K562 (cell line): ENCODE measurements at regions not wholly inside any gene's neighbourhood (a gene's known extent, or its start where the extent isn't known, plus 50 kb on each side); places are given as distances from the start of the nearest gene placed in this dataset.

Source experiments
- ATAC-seq: fragments of 200-7000 bp; cut with Tn5 transposase; 3 replicates; pipeline ENCODE4 v1.9.1; 2020; ENCODE audit warnings: moderate library complexity
- BruUV-seq: library from RNA; stranded (reverse); fragments of 400-500 nt; replicated peaks from 2 replicates; lab custom pipeline; 2021; lab: Mats Ljungman, UMichigan
- CTCF ChIA-PET: fragments of 300-600 bp; formaldehyde crosslinking; extraction: SDS; loops from one replicate; lab custom pipeline; 2021; ENCODE audit warnings: low intra/inter-chr PET ratio; lab: Yijun Ruan, JAX
- POLR2A ChIA-PET: fragments of 300-600, 350-650 bp; sonication (Branson Sonifier 250); formaldehyde crosslinking; extraction: SDS; loops from one replicate; lab custom pipeline; 2021; ENCODE audit warnings: antibody characterized with exemption, inconsistent platforms; lab: Yijun Ruan, JAX
- DNase-seq, 4 experiments: peaks; one replicate each; pipeline versions ENCODE4 v3.0.0 to v3.0.0-alpha.2; 2011 to 2018; ENCODE audit warnings: low spot score in 3 of 4, mixed read lengths in 3 of 4; ENCODE audit errors: extremely low read depth in 1 of 4
- FAIRE-seq: peaks from 2 replicates; lab custom pipeline; 2011; peaks lifted over from hg19 to GRCh38; lab: Jason Lieb, UNC
- H2AFZ ChIP-seq: 2 replicates; pipeline ENCODE4 v1.6.0; 2011; ENCODE audit warnings: low read depth, low read length, control low read depth, inconsistent platforms
- H3K27ac ChIP-seq: fragments of 200-600 bp; 3 replicates; pipeline ENCODE4 v1.8.0; 2011; ENCODE audit warnings: low read depth, mild to moderate bottlenecking, control low read depth, inconsistent platforms, low read length, moderate library complexity, mixed read lengths; ENCODE audit errors: extremely low read depth
- H3K27me3 ChIP-seq, 2 experiments: fragments of 300-600 bp in 1 of 2; 2 replicates in 1 of 2; 3 replicates in 1 of 2; pipeline versions ENCODE4 v1.6.0 to v1.8.0; 2011; ENCODE audit warnings: inconsistent platforms in 2 of 2, low read length in 2 of 2, mild to moderate bottlenecking in 1 of 2, mixed read lengths in 1 of 2, moderate library complexity in 1 of 2; ENCODE audit not compliant: control insufficient read depth in 2 of 2, insufficient read depth in 2 of 2
- H3K36me3 ChIP-seq: fragments of 300-600 bp; 3 replicates; pipeline ENCODE4 v1.8.0; 2011; ENCODE audit warnings: mild to moderate bottlenecking, low read length, inconsistent platforms; ENCODE audit not compliant: control insufficient read depth, insufficient read depth
- H3K4me1 ChIP-seq, 2 experiments: fragments of 200-600 bp in 1 of 2; replicated peaks in 1 of 2; 2 replicates in 1 of 2; 3 replicates in 1 of 2; pipeline versions ENCODE4 v1.5.1 to v1.8.0; 2011; ENCODE audit warnings: inconsistent platforms in 2 of 2, low read length in 2 of 2, mild to moderate bottlenecking in 1 of 2, mixed read lengths in 1 of 2, moderate library complexity in 1 of 2; ENCODE audit not compliant: control insufficient read depth in 2 of 2, insufficient read depth in 2 of 2
- H3K4me2 ChIP-seq: 2 replicates; pipeline ENCODE4 v1.6.1; 2011; ENCODE audit warnings: low read length, control low read depth, inconsistent platforms, mixed read lengths; ENCODE audit not compliant: insufficient read depth
- H3K4me3 ChIP-seq: fragments of 200-600 bp; sonication (generic), shearing (Covaris generic); 2 replicates; pipeline ENCODE4 v1.5.1; 2016; ENCODE audit warnings: control low read depth, inconsistent platforms
- H3K79me2 ChIP-seq: fragments of 200-600 bp; 3 replicates; pipeline ENCODE4 v1.8.0; 2011; ENCODE audit warnings: low read length, inconsistent platforms; ENCODE audit not compliant: control insufficient read depth, insufficient read depth
- H3K9ac ChIP-seq, 2 experiments: 2 replicates each; pipeline versions ENCODE4 v1.6.0 to v1.6.1; 2011; ENCODE audit warnings: low read depth in 2 of 2, low read length in 2 of 2, control low read depth in 1 of 2, inconsistent platforms in 1 of 2, mild to moderate bottlenecking in 1 of 2, mixed read lengths in 1 of 2; ENCODE audit not compliant: insufficient read depth in 1 of 2
- H3K9me1 ChIP-seq: one replicate; pipeline ENCODE4 v1.6.0; 2011; ENCODE audit warnings: inconsistent platforms, mild to moderate bottlenecking, low read length, moderate library complexity; ENCODE audit not compliant: control insufficient read depth, insufficient read depth
- H3K9me3 ChIP-seq: replicated peaks from 2 replicates; pipeline ENCODE4 v1.5.1; 2011; ENCODE audit warnings: low read depth, low read length, inconsistent platforms; ENCODE audit not compliant: control insufficient read depth, insufficient read depth
- H4K20me1 ChIP-seq: replicated peaks from 2 replicates; pipeline ENCODE4 v1.6.1; 2011; ENCODE audit warnings: low read length, inconsistent platforms, mixed read lengths; ENCODE audit not compliant: control insufficient read depth, insufficient read depth
- BCLAF1 ChIP-seq, 2 experiments: fragments of 450-650 bp in 1 of 2; IDR thresholded peaks; 2 replicates each; pipeline ENCODE4 v1.6.1; 2011 to 2017; ENCODE audit warnings: low read depth in 2 of 2, antibody characterized with exemption in 1 of 2, borderline replicate concordance in 1 of 2, low read length in 1 of 2, mild to moderate bottlenecking in 1 of 2, mixed read lengths in 1 of 2; ENCODE audit not compliant: control insufficient read depth in 1 of 2
- CBFA2T2 ChIP-seq: fragments of 450-650 bp; conservative IDR thresholded peaks from 2 replicates; pipeline ENCODE4 v1.6.1; 2017; ENCODE audit warnings: mild to moderate bottlenecking
- CREM ChIP-seq: IDR thresholded peaks from 2 replicates; pipeline ENCODE4 v1.6.1; 2014; ENCODE audit warnings: antibody characterized with exemption, low read depth
- ETV1 ChIP-seq: fragments of 450-650 bp; conservative IDR thresholded peaks from 2 replicates; pipeline ENCODE4 v1.6.1; 2016; ENCODE audit warnings: missing genetic modification characterization, control low read depth, low read depth, missing compliant biosample characterization
- PBX2 ChIP-seq, 2 experiments: IDR thresholded peaks in 1 of 2; conservative IDR thresholded peaks in 1 of 2; 2 replicates each; pipeline ENCODE4 v1.6.1; 2016; ENCODE audit warnings: low read depth in 2 of 2, mild to moderate bottlenecking in 1 of 2, missing compliant biosample characterization in 1 of 2, missing genetic modification characterization in 1 of 2, moderate library complexity in 1 of 2
- SMAD1 ChIP-seq: fragments of 150-350 bp; IDR thresholded peaks from 2 replicates; pipeline ENCODE4 v1.6.1; 2014; ENCODE audit warnings: low read length, low read depth; ENCODE audit not compliant: partially characterized antibody
- SMC3 ChIP-seq: conservative IDR thresholded peaks from 2 replicates; pipeline ENCODE4 v1.6.1; 2011; ENCODE audit warnings: low read depth, low read length, improper control_type of control experiment; ENCODE audit not compliant: insufficient read depth
- TAF7 ChIP-seq: fragments of 450-650 bp; IDR thresholded peaks from 2 replicates; pipeline ENCODE4 v1.6.1; 2016; ENCODE audit warnings: missing genetic modification characterization, missing compliant biosample characterization
- ZKSCAN3 ChIP-seq: fragments of 250-450 bp; sonication (Bioruptor Pico); IDR thresholded peaks from 2 replicates; pipeline ENCODE4 v1.4.0; 2020
- ZNF23 ChIP-seq: fragments of 250-450 bp; sonication (Bioruptor Pico); IDR thresholded peaks from 2 replicates; pipeline ENCODE4 v1.4.0; 2020; ENCODE audit warnings: mild to moderate bottlenecking
- ZNF274 ChIP-seq: IDR thresholded peaks from 2 replicates; pipeline ENCODE4 v1.6.1; 2011; ENCODE audit warnings: low read depth, mild to moderate bottlenecking, low read length, moderate library complexity, borderline replicate concordance
- ZNF398 ChIP-seq: fragments of 250-450 bp; sonication (Bioruptor Pico); IDR thresholded peaks from 2 replicates; pipeline ENCODE4 v1.8.0; 2021; ENCODE audit warnings: moderate library complexity, mild to moderate bottlenecking, inconsistent platforms
- WGBS: fragments of 100-300 bp; shearing (Covaris generic); methylation state at CpG from one replicate; pipeline ENCODE4 v1.1.6; 2016; ENCODE audit warnings: low coverage, mixed read lengths; ENCODE audit not compliant: insufficient coverage; ENCODE audit errors: missing lambda C conversion rate; 5-methylcytosine and 5-hydroxymethylcytosine counted together
- in situ Hi-C: fragments of 300-500 bp; cut with MboI; formaldehyde crosslinking; loops from 4 replicates; pipeline ENCODE4 v1.15.0; 2018; ENCODE audit warnings: inconsistent platforms, mixed read lengths
- intact Hi-C: fragments of 100-400 bp; cut with micrococcal nuclease; formaldehyde crosslinking; loops from 2 replicates; pipeline ENCODE4 v1.14.2; 2022

GRCh38 chr13:73173279-73173811 lies 114.5 kb downstream of the KLF5 start (continued):
- TF ChIP-seq ZNF398 (CRISPR knock-in tag) = no peak
- no peak for TF ChIP-seq ZNF23
- no peak for TF ChIP-seq ZNF274
- no peak for TF ChIP-seq TAF7
- no peak for TF ChIP-seq CBFA2T2
- no peak for TF ChIP-seq BCLAF1 (IDR thresholded peaks at IDR 0.05; ENCODE audit: borderline replicate concordance in 1 of 2, control insufficient read depth in 1 of 2, low read depth in 2 of 2, low read length in 1 of 2)

- no peak overlapping the region for H2AFZ ChIP-seq
- no peak overlapping the region for H3K4me3 ChIP-seq
- H3K9ac ChIP-seq = no peak overlapping the region
- FAIRE-seq (no peak), ATAC-seq (no peak), DNase-seq (no peak)
- no peaks in the 10 kb centered on the region for H3K36me3 ChIP-seq
- H3K4me2 ChIP-seq = no peak overlapping the region
- in situ Hi-C loops (no loop called here), intact Hi-C loops (no loop called here)
- 0% methylated on average over 5 of the region's 5 CpGs for WGBS
- no peaks in the 10 kb centered on the region for H4K20me1 ChIP-seq
- ChIA-PET CTCF (no interaction called here), POLR2A (no interaction called here)
- H3K79me2 ChIP-seq = no peaks in the 10 kb centered on the region
- no peaks in the 10 kb centered on the region for H3K4me1 ChIP-seq
- H3K9me3 ChIP-seq = no peaks in the 10 kb centered on the region
- H3K9me1 ChIP-seq = no peaks in the 10 kb centered on the region
- H3K27ac ChIP-seq = no peak overlapping the region
- no peaks in the 10 kb centered on the region for H3K27me3 ChIP-seq
- no TSS peak for BruUV-seq
- TF ChIP-seq CREM (no peak), SMC3 (no peak), ETV1 (tag) (no peak), ZKSCAN3 (CRISPR knock-in tag) (no peak), SMAD1 (no peak), PBX2 (CRISPR knock-in tag; IDR thresholded peaks at IDR 0.05; ENCODE audit: low read depth) (no peak), PBX2 (tag; conservative IDR thresholded peaks at IDR 0.05; ENCODE audit: low read depth) (no peak)
Measured at GRCh38 chr13:73171926-73172325, 113.1 kb downstream of the KLF5 start.
